GM12873 (cell line): ENCODE measurements at regions not wholly inside any gene's neighbourhood (a gene's known extent, or its start where the extent isn't known, plus 50 kb on each side); places are given as distances from the start of the nearest gene placed in this dataset.

Experiments used
- CTCF ChIP-seq: IDR thresholded peaks from 2 replicates; pipeline ENCODE4 v1.5.1; 2012; ENCODE audit warnings: low read depth, mild to moderate bottlenecking, moderate library complexity, low read length, control low read depth; ENCODE audit not compliant: insufficient read depth; ENCODE audit errors: missing control alignments

- TF ChIP-seq CTCF = no peak
Measured at GRCh38 chr10:56599201-56599600, 238.1 kb upstream of the ZWINT start.

DNA sequence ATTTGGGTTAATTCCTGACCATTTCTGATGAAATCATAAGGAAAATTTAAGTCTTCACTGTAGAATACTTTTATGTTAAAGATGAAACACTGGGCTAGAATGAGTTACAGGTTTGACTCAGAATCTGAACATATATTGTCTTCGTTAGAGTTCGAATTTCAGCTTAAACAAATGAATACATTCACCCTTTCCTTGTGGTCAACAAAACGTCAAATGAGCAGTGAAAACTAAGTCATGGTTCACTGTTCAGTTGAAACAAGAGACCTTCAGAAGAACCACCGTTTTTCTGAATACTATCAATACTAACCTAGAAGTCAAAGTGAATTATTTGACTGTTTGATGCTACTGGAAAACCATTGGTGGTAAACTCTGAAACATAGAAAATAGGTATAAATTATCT lies 235.2 kb upstream of the ZWINT start:
- TF ChIP-seq CTCF = no peak

GRCh38 chr10:56593120-56593519 lies 232.1 kb upstream of the ZWINT start:
- no peak for TF ChIP-seq CTCF

DNA sequence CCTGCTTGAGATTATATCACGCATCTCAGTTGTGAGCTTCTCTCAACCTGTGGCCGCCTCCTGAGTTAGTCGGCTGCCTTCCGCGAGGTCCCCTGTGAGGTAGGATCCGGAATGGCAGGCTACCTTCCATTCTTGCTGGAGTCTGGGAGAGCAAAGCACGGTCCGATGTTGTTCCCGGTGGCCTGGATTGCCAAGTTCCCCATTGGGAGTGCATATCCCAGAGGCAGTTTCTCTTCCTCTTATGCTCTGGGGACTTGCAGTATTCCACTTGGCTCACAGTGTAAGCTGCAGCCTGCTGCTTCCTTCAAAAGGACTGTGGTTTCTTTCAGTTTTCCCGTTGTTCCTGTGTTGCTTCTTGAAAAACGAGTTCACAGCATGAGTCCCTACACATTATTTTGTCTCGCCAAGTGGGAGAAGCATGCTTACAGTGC lies 225.4 kb upstream of the ZWINT start:
- no peak for TF ChIP-seq CTCF

- TF ChIP-seq CTCF = no peak
Measured at GRCh38 chr10:56585447-56586171, 224.6 kb upstream of the ZWINT start.

DNA sequence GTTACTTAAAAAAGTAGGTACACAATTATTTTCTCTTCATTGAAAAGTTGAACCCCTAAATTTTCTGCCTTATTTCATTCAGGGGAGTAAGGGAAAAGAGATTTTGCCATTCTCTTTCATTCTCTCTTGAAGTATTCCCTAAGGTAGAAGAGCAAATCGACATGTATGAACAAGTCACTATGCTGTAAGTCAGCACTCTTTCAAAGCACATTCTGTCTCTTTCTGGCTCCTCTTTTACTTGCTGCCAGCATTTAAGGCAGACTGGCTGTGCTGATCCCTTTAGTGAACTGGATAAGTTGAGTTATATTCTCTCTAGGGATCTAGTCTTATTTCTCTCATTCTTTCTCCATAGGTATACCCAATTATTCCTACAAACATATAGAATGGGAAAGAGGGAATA lies 222.3 kb upstream of the ZWINT start:
- no peak for TF ChIP-seq CTCF

GRCh38 chr10:56567580-56567979 lies 206.5 kb upstream of the ZWINT start:
- no peak for TF ChIP-seq CTCF
